ENCODE measurements at regions not wholly inside any gene's neighbourhood (a gene's known extent, or its start where the extent isn't known, plus 50 kb on each side); places are given as distances from the start of the nearest gene placed in this dataset.

- Histone ChIP-seq H3K36me3 (ENCODE audit: low read depth) (no peaks in the 10 kb centered on the region), H2AFZ (no peak overlapping the region), H3K79me2 (ENCODE audit: insufficient read depth) (no peaks in the 10 kb centered on the region), H3K4me2 (ENCODE audit: unreplicated experiment) (no peak overlapping the region), H3K27me3 (replicated peaks; ENCODE audit: insufficient read depth) (no peaks in the 10 kb centered on the region; the same call in 1 of the 2 replicates), H3K9me2 (ENCODE audit: insufficient read depth) (no peaks in the 10 kb centered on the region), H3K9me3 (ENCODE audit: low read depth) (no peaks in the 10 kb centered on the region), H3K27ac (no peak overlapping the region), H3F3A (ENCODE audit: insufficient read depth) (no peaks in the 10 kb centered on the region), H3K4me1 (ENCODE audit: insufficient read depth) (no peaks in the 10 kb centered on the region), H3K9ac (no peak overlapping the region), H3K4me3 (no peak overlapping the region), H4K20me1 (ENCODE audit: insufficient read depth) (no peaks in the 10 kb centered on the region)
- no peak for DNase-seq
- no peak for TF ChIP-seq EZH2phosphoT487 (IDR thresholded peaks at IDR 0.05; ENCODE audit: insufficient read depth, low read depth)
- TF ChIP-seq EZH2 (IDR thresholded peaks at IDR 0.05; ENCODE audit: insufficient read depth, poor library complexity, severe bottlenecking): no peak
- in situ Hi-C loops (cut with MboI): loop anchor here (25.0 kb wide), 2 partner anchors 728 to 878 kb away; no protein-coding TSS in a partner anchor
- WGBS, 2 experiments (ENCODE audit: low coverage in 1 of 2, low lambda C conversion rate in 2 of 2, missing lambda C conversion rate in 2 of 2): 72 to 83% methylated on average over 2 of the region's 2 CpGs
These were observed 329.2 kb upstream of the FIGN start for GRCh38 chr2:164065038-164065437.

- Histone ChIP-seq H3K9me2 (ENCODE audit: insufficient read depth) (no peaks in the 10 kb centered on the region), H3K27me3 (replicated peaks; ENCODE audit: insufficient read depth) (no peaks in the 10 kb centered on the region; the same call in 1 of the 2 replicates), H3K27ac (no peak overlapping the region), H3F3A (ENCODE audit: insufficient read depth) (no peaks in the 10 kb centered on the region), H3K4me1 (ENCODE audit: insufficient read depth) (no peaks in the 10 kb centered on the region), H3K9ac (no peak overlapping the region), H3K79me2 (ENCODE audit: insufficient read depth) (no peaks in the 10 kb centered on the region), H3K36me3 (ENCODE audit: low read depth) (no peaks in the 10 kb centered on the region), H3K4me2 (ENCODE audit: unreplicated experiment) (no peak overlapping the region), H3K4me3 (no peak overlapping the region), H4K20me1 (ENCODE audit: insufficient read depth) (no peaks in the 10 kb centered on the region), H2AFZ (no peak overlapping the region), H3K9me3 (ENCODE audit: low read depth) (no peaks in the 10 kb centered on the region)
- DNase-seq: peak; percentile 47
- in situ Hi-C loops (cut with MboI): loop anchor here (25.0 kb wide), 2 partner anchors 724 to 874 kb away; no protein-coding TSS in a partner anchor
- TF ChIP-seq EZH2phosphoT487 (IDR thresholded peaks at IDR 0.05; ENCODE audit: insufficient read depth, low read depth): no peak
- no peak for TF ChIP-seq EZH2 (IDR thresholded peaks at IDR 0.05; ENCODE audit: insufficient read depth, poor library complexity, severe bottlenecking)
- WGBS, 2 experiments (ENCODE audit: low coverage in 1 of 2, low lambda C conversion rate in 2 of 2, missing lambda C conversion rate in 2 of 2): 43 to 48% methylated on average over 2 of the region's 2 CpGs
These were observed 325.4 kb upstream of the FIGN start for GRCh38 chr2:164061129-164061746.

GRCh38 chr2:164060031-164060430, 324.2 kb upstream of the FIGN start:
- in situ Hi-C loops (cut with MboI): loop anchor here (25.0 kb wide), 2 partner anchors 723 to 873 kb away; no protein-coding TSS in a partner anchor
- TF ChIP-seq EZH2 (IDR thresholded peaks at IDR 0.05; ENCODE audit: insufficient read depth, poor library complexity, severe bottlenecking): no peak
- no peak for TF ChIP-seq EZH2phosphoT487 (IDR thresholded peaks at IDR 0.05; ENCODE audit: insufficient read depth, low read depth)
- 76 to 78% methylated on average over 2 of the region's 2 CpGs for WGBS, 2 experiments (ENCODE audit: low coverage in 1 of 2, low lambda C conversion rate in 2 of 2, missing lambda C conversion rate in 2 of 2)

GRCh38 chr2:164055623-164056022, 319.8 kb upstream of the FIGN start:
- Histone ChIP-seq H3K4me2 (ENCODE audit: unreplicated experiment) (no peak overlapping the region), H3K9ac (no peak overlapping the region), H3K9me3 (ENCODE audit: low read depth) (no peaks in the 10 kb centered on the region), H3K27ac (no peak overlapping the region), H4K20me1 (ENCODE audit: insufficient read depth) (no peaks in the 10 kb centered on the region), H2AFZ (no peak overlapping the region), H3K36me3 (ENCODE audit: low read depth) (no peaks in the 10 kb centered on the region), H3K9me2 (ENCODE audit: insufficient read depth) (no peaks in the 10 kb centered on the region), H3F3A (ENCODE audit: insufficient read depth) (no peaks in the 10 kb centered on the region), H3K4me3 (no peak overlapping the region), H3K27me3 (replicated peaks; ENCODE audit: insufficient read depth) (no peaks in the 10 kb centered on the region; the same call in 1 of the 2 replicates), H3K4me1 (ENCODE audit: insufficient read depth) (no peaks in the 10 kb centered on the region), H3K79me2 (ENCODE audit: insufficient read depth) (no peaks in the 10 kb centered on the region)
- WGBS, 2 experiments (ENCODE audit: low coverage in 1 of 2, low lambda C conversion rate in 2 of 2, missing lambda C conversion rate in 2 of 2): 30 to 36% methylated on average over 2 of the region's 2 CpGs
- no peak for DNase-seq
- TF ChIP-seq EZH2 (IDR thresholded peaks at IDR 0.05; ENCODE audit: insufficient read depth, poor library complexity, severe bottlenecking): no peak
- no peak for TF ChIP-seq EZH2phosphoT487 (IDR thresholded peaks at IDR 0.05; ENCODE audit: insufficient read depth, low read depth)
- in situ Hi-C loops (cut with MboI): loop anchor here (25.0 kb wide), 2 partner anchors 718 to 868 kb away; no protein-coding TSS in a partner anchor

More at GRCh38 chr2:164060031-164060430, 324.2 kb upstream of the FIGN start:
- Histone ChIP-seq H3F3A (ENCODE audit: insufficient read depth) (no peaks in the 10 kb centered on the region), H3K79me2 (ENCODE audit: insufficient read depth) (no peaks in the 10 kb centered on the region), H3K27me3 (replicated peaks; ENCODE audit: insufficient read depth) (no peaks in the 10 kb centered on the region; the same call in 1 of the 2 replicates), H2AFZ (no peak overlapping the region), H3K4me3 (no peak overlapping the region), H3K36me3 (ENCODE audit: low read depth) (no peaks in the 10 kb centered on the region), H3K9me3 (ENCODE audit: low read depth) (no peaks in the 10 kb centered on the region), H3K9me2 (ENCODE audit: insufficient read depth) (no peaks in the 10 kb centered on the region), H3K9ac (no peak overlapping the region), H3K4me2 (ENCODE audit: unreplicated experiment) (no peak overlapping the region), H3K4me1 (ENCODE audit: insufficient read depth) (no peaks in the 10 kb centered on the region), H4K20me1 (ENCODE audit: insufficient read depth) (no peaks in the 10 kb centered on the region), H3K27ac (no peak overlapping the region)
- no peak for DNase-seq
